GM23338 (cell line): ENCODE measurements at regions not wholly inside any gene's neighbourhood (a gene's known extent, or its start where the extent isn't known, plus 50 kb on each side); places are given as distances from the start of the nearest gene placed in this dataset.

ENCODE experiments used
- CREB1 ChIP-seq: fragments of 250-450 bp; sonication (Bioruptor Pico); IDR thresholded peaks from 2 replicates; pipeline ENCODE4 v1.5.0; 2020; ENCODE audit warnings: low read depth, mild to moderate bottlenecking, moderate library complexity
- ETS1 ChIP-seq: IDR thresholded peaks from 2 replicates; pipeline ENCODE4 v1.6.1; 2016; ENCODE audit warnings: antibody characterized with exemption
- EZH2 ChIP-seq: fragments of 200-600 bp; sonication (generic); IDR thresholded peaks from one replicate; pipeline ENCODE4 v1.8.0; 2017; ENCODE audit warnings: antibody characterized with exemption, mild to moderate bottlenecking, low read depth; ENCODE audit not compliant: unreplicated experiment
- EZH2phosphoT487 ChIP-seq: fragments of 200-600 bp; sonication (generic); IDR thresholded peaks from one replicate; pipeline ENCODE4 v1.8.1; 2018; ENCODE audit warnings: antibody characterized with exemption; ENCODE audit not compliant: unreplicated experiment
- JUNB ChIP-seq: IDR thresholded peaks from one replicate; pipeline ENCODE4 v1.6.1; 2016; ENCODE audit warnings: antibody characterized with exemption; ENCODE audit not compliant: unreplicated experiment
- NANOG ChIP-seq: IDR thresholded peaks from 2 replicates; pipeline ENCODE4 v1.6.1; 2016; ENCODE audit warnings: antibody characterized with exemption, borderline replicate concordance
- POLR2AphosphoS5 ChIP-seq: IDR thresholded peaks from 2 replicates; pipeline ENCODE4 v1.6.1; 2016; ENCODE audit warnings: antibody characterized with exemption, low read depth
- STAT1 ChIP-seq: IDR thresholded peaks from one replicate; pipeline ENCODE4 v1.6.1; 2016; ENCODE audit warnings: antibody characterized with exemption; ENCODE audit not compliant: unreplicated experiment
- ZNF331 ChIP-seq: fragments of 250-450 bp; sonication (Bioruptor Pico); IDR thresholded peaks from 2 replicates; pipeline ENCODE4 v1.5.0; 2020; ENCODE audit warnings: low read depth, mild to moderate bottlenecking, moderate library complexity
- TF ChIP-seq, protein P1 (sequence below), 2 experiments: fragments of 200-600 bp in 1 of 2; sonication (generic) in 1 of 2; conservative IDR thresholded peaks; 2 replicates each; pipeline versions ENCODE4 v1.5.1 to v1.6.1; 2016 to 2017; ENCODE audit warnings: antibody characterized with exemption in 2 of 2, low read depth in 2 of 2, mild to moderate bottlenecking in 2 of 2, moderate library complexity in 1 of 2
- TF ChIP-seq, protein P2 (sequence below): IDR thresholded peaks from one replicate; pipeline ENCODE4 v1.6.1; 2018; ENCODE audit warnings: antibody characterized with exemption; ENCODE audit not compliant: unreplicated experiment

- TF ChIP-seq EZH2phosphoT487 (no peak), CREB1 (no peak), EZH2 (no peak), POLR2AphosphoS5 (no peak), JUNB (no peak), ZNF331 (CRISPR knock-in tag) (no peak), NANOG (no peak), ETS1 (no peak), STAT1 (no peak)
- TF ChIP-seq, protein P1, sequence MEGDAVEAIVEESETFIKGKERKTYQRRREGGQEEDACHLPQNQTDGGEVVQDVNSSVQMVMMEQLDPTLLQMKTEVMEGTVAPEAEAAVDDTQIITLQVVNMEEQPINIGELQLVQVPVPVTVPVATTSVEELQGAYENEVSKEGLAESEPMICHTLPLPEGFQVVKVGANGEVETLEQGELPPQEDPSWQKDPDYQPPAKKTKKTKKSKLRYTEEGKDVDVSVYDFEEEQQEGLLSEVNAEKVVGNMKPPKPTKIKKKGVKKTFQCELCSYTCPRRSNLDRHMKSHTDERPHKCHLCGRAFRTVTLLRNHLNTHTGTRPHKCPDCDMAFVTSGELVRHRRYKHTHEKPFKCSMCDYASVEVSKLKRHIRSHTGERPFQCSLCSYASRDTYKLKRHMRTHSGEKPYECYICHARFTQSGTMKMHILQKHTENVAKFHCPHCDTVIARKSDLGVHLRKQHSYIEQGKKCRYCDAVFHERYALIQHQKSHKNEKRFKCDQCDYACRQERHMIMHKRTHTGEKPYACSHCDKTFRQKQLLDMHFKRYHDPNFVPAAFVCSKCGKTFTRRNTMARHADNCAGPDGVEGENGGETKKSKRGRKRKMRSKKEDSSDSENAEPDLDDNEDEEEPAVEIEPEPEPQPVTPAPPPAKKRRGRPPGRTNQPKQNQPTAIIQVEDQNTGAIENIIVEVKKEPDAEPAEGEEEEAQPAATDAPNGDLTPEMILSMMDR (conservative IDR thresholded peaks at IDR 0.05; ENCODE audit: low read depth in 2 of 2), result no peak
- TF ChIP-seq, protein P2, sequence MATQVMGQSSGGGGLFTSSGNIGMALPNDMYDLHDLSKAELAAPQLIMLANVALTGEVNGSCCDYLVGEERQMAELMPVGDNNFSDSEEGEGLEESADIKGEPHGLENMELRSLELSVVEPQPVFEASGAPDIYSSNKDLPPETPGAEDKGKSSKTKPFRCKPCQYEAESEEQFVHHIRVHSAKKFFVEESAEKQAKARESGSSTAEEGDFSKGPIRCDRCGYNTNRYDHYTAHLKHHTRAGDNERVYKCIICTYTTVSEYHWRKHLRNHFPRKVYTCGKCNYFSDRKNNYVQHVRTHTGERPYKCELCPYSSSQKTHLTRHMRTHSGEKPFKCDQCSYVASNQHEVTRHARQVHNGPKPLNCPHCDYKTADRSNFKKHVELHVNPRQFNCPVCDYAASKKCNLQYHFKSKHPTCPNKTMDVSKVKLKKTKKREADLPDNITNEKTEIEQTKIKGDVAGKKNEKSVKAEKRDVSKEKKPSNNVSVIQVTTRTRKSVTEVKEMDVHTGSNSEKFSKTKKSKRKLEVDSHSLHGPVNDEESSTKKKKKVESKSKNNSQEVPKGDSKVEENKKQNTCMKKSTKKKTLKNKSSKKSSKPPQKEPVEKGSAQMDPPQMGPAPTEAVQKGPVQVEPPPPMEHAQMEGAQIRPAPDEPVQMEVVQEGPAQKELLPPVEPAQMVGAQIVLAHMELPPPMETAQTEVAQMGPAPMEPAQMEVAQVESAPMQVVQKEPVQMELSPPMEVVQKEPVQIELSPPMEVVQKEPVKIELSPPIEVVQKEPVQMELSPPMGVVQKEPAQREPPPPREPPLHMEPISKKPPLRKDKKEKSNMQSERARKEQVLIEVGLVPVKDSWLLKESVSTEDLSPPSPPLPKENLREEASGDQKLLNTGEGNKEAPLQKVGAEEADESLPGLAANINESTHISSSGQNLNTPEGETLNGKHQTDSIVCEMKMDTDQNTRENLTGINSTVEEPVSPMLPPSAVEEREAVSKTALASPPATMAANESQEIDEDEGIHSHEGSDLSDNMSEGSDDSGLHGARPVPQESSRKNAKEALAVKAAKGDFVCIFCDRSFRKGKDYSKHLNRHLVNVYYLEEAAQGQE, result no peak
These were observed 244.3 kb upstream of the NWD2 start for GRCh38 chr4:37000281-37000680.
